Mesenchymal stem cell (in vitro differentiated cells and primary cell): ENCODE measurements at regions not wholly inside any gene's neighbourhood (a gene's known extent, or its start where the extent isn't known, plus 50 kb on each side); places are given as distances from the start of the nearest gene placed in this dataset.

Experiments used
- DNase-seq: peaks from one replicate; pipeline ENCODE4 v3.0.0-alpha.2; 2013
- H2AFZ ChIP-seq: one replicate; pipeline ENCODE4 v1.6.1; 2013; ENCODE audit warnings: low read depth, mild to moderate bottlenecking, control low read depth, inconsistent platforms, low read length, moderate library complexity
- H2AK5ac ChIP-seq: 2 replicates; pipeline ENCODE4 v1.6.1; 2013; ENCODE audit warnings: low read length, moderate library complexity, mild to moderate bottlenecking, inconsistent platforms; ENCODE audit not compliant: severe bottlenecking
- H2BK120ac ChIP-seq: one replicate; pipeline ENCODE4 v1.6.1; 2013; ENCODE audit warnings: low read depth, mild to moderate bottlenecking, inconsistent platforms, low read length, moderate library complexity
- H2BK12ac ChIP-seq, 2 experiments: one replicate each; pipeline ENCODE4 v1.6.1; 2013; ENCODE audit warnings: inconsistent platforms in 2 of 2, low read length in 2 of 2, mild to moderate bottlenecking in 2 of 2, moderate library complexity in 2 of 2, control low read depth in 1 of 2
- H2BK15ac ChIP-seq: one replicate; pipeline ENCODE4 v1.6.1; 2013; ENCODE audit warnings: mild to moderate bottlenecking, low read depth, inconsistent platforms; ENCODE audit not compliant: poor library complexity, severe bottlenecking
- H2BK5ac ChIP-seq: 2 replicates; pipeline ENCODE4 v1.6.1; 2013; ENCODE audit warnings: low read depth, mild to moderate bottlenecking, low read length, control low read depth, inconsistent platforms; ENCODE audit not compliant: poor library complexity, severe bottlenecking
- H3K14ac ChIP-seq, 2 experiments: one replicate each; pipeline ENCODE4 v1.6.1; 2013; ENCODE audit warnings: inconsistent platforms in 2 of 2, low read length in 2 of 2, control low read depth in 1 of 2, mild to moderate bottlenecking in 1 of 2, moderate library complexity in 1 of 2
- H3K18ac ChIP-seq, 2 experiments: one replicate each; pipeline ENCODE4 v1.6.1; 2013; ENCODE audit warnings: inconsistent platforms in 2 of 2, low read length in 2 of 2, control low read depth in 1 of 2, low read depth in 1 of 2, mild to moderate bottlenecking in 1 of 2
- H3K23ac ChIP-seq, 2 experiments: one replicate each; pipeline ENCODE4 v1.6.1; 2013; ENCODE audit warnings: inconsistent platforms in 2 of 2, low read length in 2 of 2, mild to moderate bottlenecking in 2 of 2, moderate library complexity in 2 of 2, control low read depth in 1 of 2
- H3K27ac ChIP-seq: 2 replicates; pipeline ENCODE4 v1.5.1; 2013; ENCODE audit warnings: mild to moderate bottlenecking, moderate library complexity, low read length, control low read depth, inconsistent platforms; ENCODE audit not compliant: poor library complexity, severe bottlenecking
- H3K27me3 ChIP-seq, 2 experiments: 2 replicates each; pipeline versions ENCODE4 v1.6.1 to v1.7.0; 2013; ENCODE audit warnings: low read length in 2 of 2, mild to moderate bottlenecking in 2 of 2, moderate library complexity in 2 of 2, control low read depth in 1 of 2, inconsistent platforms in 1 of 2; ENCODE audit not compliant: control insufficient read depth in 1 of 2, insufficient read depth in 1 of 2
- H3K36me3 ChIP-seq, 2 experiments: 2 replicates each; pipeline versions ENCODE4 v1.6.1 to v1.7.0; 2013; ENCODE audit warnings: low read length in 2 of 2, control low read depth in 1 of 2, inconsistent platforms in 1 of 2, low read depth in 1 of 2, mild to moderate bottlenecking in 1 of 2; ENCODE audit not compliant: insufficient read depth in 2 of 2, control insufficient read depth in 1 of 2
- H3K4ac ChIP-seq, 2 experiments: one replicate each; pipeline ENCODE4 v1.6.1; 2013; ENCODE audit warnings: inconsistent platforms in 2 of 2, low read length in 2 of 2, mild to moderate bottlenecking in 2 of 2, moderate library complexity in 2 of 2, control low read depth in 1 of 2, low read depth in 1 of 2
- H3K4me1 ChIP-seq: 2 replicates; pipeline ENCODE4 v1.6.1; 2013; ENCODE audit warnings: low read depth, low read length, control low read depth; ENCODE audit not compliant: control insufficient read depth, insufficient read depth
- H3K4me2 ChIP-seq: 2 replicates; pipeline ENCODE4 v1.6.1; 2013; ENCODE audit warnings: low read length, mild to moderate bottlenecking, inconsistent platforms; ENCODE audit not compliant: poor library complexity, severe bottlenecking
- H3K4me3 ChIP-seq, 2 experiments: 2 replicates each; pipeline versions ENCODE4 v1.5.1 to v1.7.0; 2013; ENCODE audit warnings: low read length in 2 of 2, mild to moderate bottlenecking in 2 of 2, control low read depth in 1 of 2, low read depth in 1 of 2; ENCODE audit not compliant: insufficient read depth in 1 of 2
- H3K79me1 ChIP-seq: replicated peaks from 2 replicates; pipeline ENCODE4 v1.6.1; 2013; ENCODE audit warnings: mild to moderate bottlenecking, control low read depth, low read length, inconsistent platforms; ENCODE audit not compliant: poor library complexity, severe bottlenecking
- H3K9ac ChIP-seq: 2 replicates; pipeline ENCODE4 v1.7.0; 2013; ENCODE audit warnings: mild to moderate bottlenecking, low read length, moderate library complexity
- H3K9me3 ChIP-seq: 2 replicates; pipeline ENCODE4 v1.7.0; 2013; ENCODE audit warnings: mild to moderate bottlenecking, low read length; ENCODE audit not compliant: control insufficient read depth
- H4K8ac ChIP-seq: one replicate; pipeline ENCODE4 v1.6.1; 2013; ENCODE audit warnings: inconsistent platforms, mild to moderate bottlenecking, low read length, moderate library complexity
- H4K91ac ChIP-seq: one replicate; pipeline ENCODE4 v1.6.1; 2013; ENCODE audit warnings: mild to moderate bottlenecking, low read length, inconsistent platforms
- WGBS: methylation state at CpG from one replicate; pipeline ENCODE4 v1.1.7; 2013; ENCODE audit warnings: mixed read lengths; 5-methylcytosine and 5-hydroxymethylcytosine counted together

GRCh38 chr2:181275643-181276070, 181.5 kb upstream of the ITGA4 start:
- Histone ChIP-seq H3K27me3 (no peaks in the 10 kb centered on the region), H3K18ac (no peak overlapping the region), H3K36me3 (no peaks in the 10 kb centered on the region), H3K79me1 (no peaks in the 10 kb centered on the region), H2BK12ac (no peak overlapping the region), H4K91ac (no peak overlapping the region), H2BK15ac (no peak overlapping the region), H2AFZ (no peak overlapping the region), H3K4ac (no peak overlapping the region), H3K9ac (no peak overlapping the region), H3K4me1 (no peaks in the 10 kb centered on the region), H2BK120ac (no peak overlapping the region), H3K4me2 (no peak overlapping the region), H4K8ac (no peak overlapping the region), H3K9me3 (no peaks in the 10 kb centered on the region), H3K23ac (no peak overlapping the region), H2AK5ac (no peak overlapping the region), H3K27ac (no peak overlapping the region), H3K14ac (no peak overlapping the region), H2BK5ac (no peak overlapping the region), H3K4me3 (no peak overlapping the region)
- WGBS: no CpG with 5 or more reads among the region's 3 CpGs
- DNase-seq: no peak

GRCh38 chr2:181281206-181281832, 175.9 kb upstream of the ITGA4 start:
- no peak overlapping the region for H2BK120ac ChIP-seq
- DNase-seq: no peak
- no peak overlapping the region for H2AFZ ChIP-seq
- H2BK15ac ChIP-seq: no peak overlapping the region
- no peak overlapping the region for H3K4me3 ChIP-seq
- H3K9me3 ChIP-seq: no peaks in the 10 kb centered on the region
- H2AK5ac ChIP-seq: no peak overlapping the region
- H4K8ac ChIP-seq: no peak overlapping the region
- H3K9ac ChIP-seq: no peak overlapping the region
- H3K4ac ChIP-seq: no peak overlapping the region
- H3K27ac ChIP-seq: no peak overlapping the region
- H3K4me1 ChIP-seq: no peaks in the 10 kb centered on the region
- no peak overlapping the region for H3K18ac ChIP-seq
- H3K23ac ChIP-seq: no peak overlapping the region
- H3K79me1 ChIP-seq: no peaks in the 10 kb centered on the region
- H3K4me2 ChIP-seq: no peak overlapping the region
- no peak overlapping the region for H2BK12ac ChIP-seq
- WGBS: 97% methylated on average over 2 of the region's 2 CpGs
- H3K27me3 ChIP-seq: no peaks in the 10 kb centered on the region
- H4K91ac ChIP-seq: no peak overlapping the region
- no peak overlapping the region for H2BK5ac ChIP-seq
- no peak overlapping the region for H3K14ac ChIP-seq
- no peaks in the 10 kb centered on the region for H3K36me3 ChIP-seq

- DNase-seq: no peak
Observed at GRCh38 chr2:181285116-181285515, 172.1 kb upstream of the ITGA4 start.

GRCh38 chr2:181289698-181290097, 167.5 kb upstream of the ITGA4 start:
- H2AFZ ChIP-seq: no peak overlapping the region
- H3K36me3 ChIP-seq: no peaks in the 10 kb centered on the region
- no peak overlapping the region for H4K91ac ChIP-seq
- H2BK15ac ChIP-seq: no peak overlapping the region
- no peak for DNase-seq
- no peak overlapping the region for H3K27ac ChIP-seq
- no peak overlapping the region for H2BK120ac ChIP-seq
- H2BK5ac ChIP-seq: no peak overlapping the region
- H3K14ac ChIP-seq: no peak overlapping the region
- H3K18ac ChIP-seq: no peak overlapping the region
- 98% methylated on average over 2 of the region's 3 CpGs for WGBS
- H2BK12ac ChIP-seq: no peak overlapping the region
- H3K9ac ChIP-seq: no peak overlapping the region
- H3K9me3 ChIP-seq: peaks cover 2% of the 10 kb centered on the region
- H3K23ac ChIP-seq: no peak overlapping the region
- H3K4me3 ChIP-seq: no peak overlapping the region
- H3K27me3 ChIP-seq: no peaks in the 10 kb centered on the region
- no peak overlapping the region for H3K4me2 ChIP-seq
- no peaks in the 10 kb centered on the region for H3K4me1 ChIP-seq
- H3K79me1 ChIP-seq: no peaks in the 10 kb centered on the region
- no peak overlapping the region for H2AK5ac ChIP-seq
- no peak overlapping the region for H4K8ac ChIP-seq
- H3K4ac ChIP-seq: no peak overlapping the region

More at GRCh38 chr2:181285116-181285515, 172.1 kb upstream of the ITGA4 start:
- H2BK12ac ChIP-seq: no peak overlapping the region
- H2BK15ac ChIP-seq: no peak overlapping the region
- no peak overlapping the region for H3K14ac ChIP-seq
- H2AK5ac ChIP-seq: no peak overlapping the region
- H3K9me3 ChIP-seq: no peaks in the 10 kb centered on the region
- no peak overlapping the region for H3K4ac ChIP-seq
- no peak overlapping the region for H3K18ac ChIP-seq
- no peak overlapping the region for H3K23ac ChIP-seq
- no peak overlapping the region for H3K9ac ChIP-seq
- no peaks in the 10 kb centered on the region for H3K27me3 ChIP-seq
- no peak overlapping the region for H3K4me3 ChIP-seq
- no peak overlapping the region for H2BK120ac ChIP-seq
- no peak overlapping the region for H3K4me2 ChIP-seq
- H3K27ac ChIP-seq: no peak overlapping the region
- no peak overlapping the region for H4K8ac ChIP-seq
- no peaks in the 10 kb centered on the region for H3K4me1 ChIP-seq
- H3K36me3 ChIP-seq: no peaks in the 10 kb centered on the region
- 94% methylated on average over 3 of the region's 3 CpGs for WGBS
- no peak overlapping the region for H2BK5ac ChIP-seq
- H4K91ac ChIP-seq: no peak overlapping the region
- H3K79me1 ChIP-seq: no peaks in the 10 kb centered on the region
- H2AFZ ChIP-seq: no peak overlapping the region
